NCI-H345 treated with DMSO at 0.1 percent for 48 hours (cell line): ENCODE measurements at regions not wholly inside any gene's neighbourhood (a gene's known extent, or its start where the extent isn't known, plus 50 kb on each side); places are given as distances from the start of the nearest gene placed in this dataset.

Experiments used
- DNase-seq: peaks from one replicate; lab custom pipeline; 2025; ENCODE audit not compliant: unreplicated experiment; lab: John Stamatoyannopoulos, UW

- no peak for DNase-seq
These were observed 288.6 kb upstream of the USP24 start for GRCh38 chr1:55503663-55504305.

GRCh38 chr1:55500601-55501000 is 285.4 kb upstream of the USP24 start:
- DNase-seq, result no peak

- no peak for DNase-seq
These were observed 275.4 kb upstream of the USP24 start for GRCh38 chr1:55490547-55490946.

GRCh38 chr1:55484173-55484572 is 269.0 kb upstream of the USP24 start:
- no peak for DNase-seq

- DNase-seq, result no peak
These were observed 268.4 kb upstream of the USP24 start for GRCh38 chr1:55483523-55483922.

GRCh38 chr1:55481634-55482033 is 266.5 kb upstream of the USP24 start:
- DNase-seq, result no peak

GRCh38 chr1:55480029-55480795 is 265.0 kb upstream of the USP24 start:
- DNase-seq, result no peak

- peak; percentile 17 for DNase-seq
These were observed 263.6 kb upstream of the USP24 start for GRCh38 chr1:55478742-55479141.

GRCh38 chr1:55477953-55478352 is 262.8 kb upstream of the USP24 start:
- DNase-seq, result no peak

GRCh38 chr1:55476445-55477015 is 261.4 kb upstream of the USP24 start:
- DNase-seq, result no peak

GRCh38 chr1:55474168-55474786 is 259.1 kb upstream of the USP24 start:
- DNase-seq, result no peak

GRCh38 chr1:55473661-55474060 is 258.5 kb upstream of the USP24 start:
- DNase-seq, result no peak

GRCh38 chr1:55472784-55473183 is 257.6 kb upstream of the USP24 start:
- no peak for DNase-seq

GRCh38 chr1:55472115-55472514 is 257.0 kb upstream of the USP24 start:
- no peak for DNase-seq

GRCh38 chr1:55468142-55468795 is 253.1 kb upstream of the USP24 start:
- DNase-seq, result no peak

- no peak for DNase-seq
These were observed 251.8 kb upstream of the USP24 start for GRCh38 chr1:55466921-55467320.

GRCh38 chr1:55466373-55466772 is 251.2 kb upstream of the USP24 start:
- DNase-seq, result no peak

- DNase-seq, result no peak
These were observed 249.4 kb upstream of the USP24 start for GRCh38 chr1:55464550-55464949.

GRCh38 chr1:55463814-55464475 is 248.8 kb upstream of the USP24 start:
- no peak for DNase-seq

GRCh38 chr1:55457874-55458273 is 242.7 kb upstream of the USP24 start:
- DNase-seq, result no peak

GRCh38 chr1:55456971-55457370 is 241.8 kb upstream of the USP24 start:
- no peak for DNase-seq
